ENCODE measurements at regions not wholly inside any gene's neighbourhood (a gene's known extent, or its start where the extent isn't known, plus 50 kb on each side); places are given as distances from the start of the nearest gene placed in this dataset.

DNA sequence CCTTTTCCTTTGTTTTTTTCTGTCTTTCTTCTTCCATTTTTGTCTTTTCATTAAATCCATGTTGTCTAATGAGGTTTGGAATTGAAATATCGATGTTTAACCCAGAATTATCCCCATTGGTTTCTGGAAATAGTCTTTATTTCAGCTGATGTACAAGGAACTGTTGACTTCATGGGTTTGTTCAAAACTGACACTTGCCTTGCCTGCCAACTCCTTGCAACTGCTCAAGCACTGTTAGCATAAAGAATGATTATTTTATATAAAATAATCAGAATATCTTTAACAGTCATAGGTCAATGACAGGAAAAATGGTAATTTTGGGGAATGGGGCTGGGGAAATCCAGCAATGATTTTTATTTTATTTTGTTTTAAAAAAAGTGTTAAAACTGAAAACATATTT, 359.6 kb upstream of the LCORL start:
- TF ChIP-seq, protein P1, sequence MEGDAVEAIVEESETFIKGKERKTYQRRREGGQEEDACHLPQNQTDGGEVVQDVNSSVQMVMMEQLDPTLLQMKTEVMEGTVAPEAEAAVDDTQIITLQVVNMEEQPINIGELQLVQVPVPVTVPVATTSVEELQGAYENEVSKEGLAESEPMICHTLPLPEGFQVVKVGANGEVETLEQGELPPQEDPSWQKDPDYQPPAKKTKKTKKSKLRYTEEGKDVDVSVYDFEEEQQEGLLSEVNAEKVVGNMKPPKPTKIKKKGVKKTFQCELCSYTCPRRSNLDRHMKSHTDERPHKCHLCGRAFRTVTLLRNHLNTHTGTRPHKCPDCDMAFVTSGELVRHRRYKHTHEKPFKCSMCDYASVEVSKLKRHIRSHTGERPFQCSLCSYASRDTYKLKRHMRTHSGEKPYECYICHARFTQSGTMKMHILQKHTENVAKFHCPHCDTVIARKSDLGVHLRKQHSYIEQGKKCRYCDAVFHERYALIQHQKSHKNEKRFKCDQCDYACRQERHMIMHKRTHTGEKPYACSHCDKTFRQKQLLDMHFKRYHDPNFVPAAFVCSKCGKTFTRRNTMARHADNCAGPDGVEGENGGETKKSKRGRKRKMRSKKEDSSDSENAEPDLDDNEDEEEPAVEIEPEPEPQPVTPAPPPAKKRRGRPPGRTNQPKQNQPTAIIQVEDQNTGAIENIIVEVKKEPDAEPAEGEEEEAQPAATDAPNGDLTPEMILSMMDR (IDR thresholded peaks at IDR 0.05 in 8 of 11, conservative IDR thresholded peaks at IDR 0.05 in 3 of 11) = no peak
- no peak for TF ChIP-seq POLR2A (IDR thresholded peaks at IDR 0.05)
- TF ChIP-seq POLR2AphosphoS5 (IDR thresholded peaks at IDR 0.05) = no peak
